ENCODE measurements at regions not wholly inside any gene's neighbourhood (a gene's known extent, or its start where the extent isn't known, plus 50 kb on each side); places are given as distances from the start of the nearest gene placed in this dataset.

GRCh38 chr9:87063246-87063645, 115.9 kb upstream of the GAS1 start:
- TF ChIP-seq CTCF (IDR thresholded peaks at IDR 0.05; ENCODE audit: low read depth, low read length) (no peak), EZH2phosphoT487 (IDR thresholded peaks at IDR 0.05; ENCODE audit: low read depth) (no peak)
